GM12865 (cell line): ENCODE measurements at regions not wholly inside any gene's neighbourhood (a gene's known extent, or its start where the extent isn't known, plus 50 kb on each side); places are given as distances from the start of the nearest gene placed in this dataset.

ENCODE experiments used
- DNase-seq: peaks from one replicate; pipeline ENCODE4 v3.0.0; 2010; ENCODE audit warnings: low read depth
- H3K4me3 ChIP-seq: 2 replicates; pipeline ENCODE4 v1.5.1; 2011; ENCODE audit warnings: mild to moderate bottlenecking, low read depth, low read length, control low read depth
- CTCF ChIP-seq: IDR thresholded peaks from 2 replicates; pipeline ENCODE4 v1.5.1; 2011; ENCODE audit warnings: low read length, control low read depth, low read depth, inconsistent platforms; ENCODE audit not compliant: insufficient read depth; ENCODE audit errors: missing control alignments

DNA sequence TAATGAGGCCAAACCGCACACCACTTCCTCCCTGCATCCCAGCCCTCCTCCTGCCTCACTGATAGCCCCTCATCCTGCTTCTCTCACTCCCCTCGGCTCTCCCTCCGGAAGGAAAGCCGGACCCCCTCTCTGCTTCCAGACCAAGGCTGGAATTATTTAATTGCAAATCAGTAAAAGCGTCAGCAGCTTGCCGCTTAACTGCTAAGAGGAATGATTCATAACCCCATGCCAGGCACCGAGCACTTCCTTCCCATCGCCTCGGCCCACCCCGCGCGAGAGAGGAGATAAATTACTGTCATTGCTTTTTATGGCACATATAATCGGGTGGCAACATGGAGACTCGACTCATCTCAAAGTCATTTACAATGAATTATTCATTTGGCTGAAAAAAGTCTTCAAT lies 77.3 kb downstream of the UBIAD1 start:
- DNase-seq = no peak
- TF ChIP-seq CTCF = no peak
- no peak overlapping the region for H3K4me3 ChIP-seq

DNA sequence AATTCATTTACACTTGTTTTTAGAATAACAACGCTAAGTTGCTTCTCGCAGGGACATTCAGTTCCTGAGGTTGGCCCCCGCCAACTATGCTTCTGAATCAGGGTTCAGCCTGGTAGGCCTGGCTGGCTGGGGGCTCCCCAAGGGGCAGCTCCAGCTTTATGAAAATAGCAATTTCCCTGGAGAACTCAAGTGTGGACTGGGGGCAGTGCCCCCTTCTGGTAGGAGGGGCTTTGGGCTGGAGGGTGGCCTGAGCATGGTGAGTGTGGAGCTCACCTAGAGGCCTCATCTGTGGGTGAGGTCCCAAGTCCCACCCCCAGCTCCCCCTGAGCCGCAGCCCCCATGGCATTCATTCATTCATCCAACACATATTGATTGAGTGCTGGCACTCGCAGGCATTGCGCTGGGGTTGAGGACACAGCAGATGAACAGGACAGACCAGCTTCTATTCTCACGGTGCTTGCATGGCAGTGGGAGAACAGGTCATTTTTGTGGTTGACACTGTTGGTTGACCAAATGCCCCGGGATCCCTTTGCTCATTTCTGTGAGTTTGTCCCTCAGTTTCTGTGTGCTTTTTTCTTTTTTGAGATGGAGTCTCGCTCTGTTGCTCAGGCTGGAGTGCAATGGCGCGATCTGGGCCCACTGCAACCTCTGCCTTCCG lies 79.2 kb downstream of the UBIAD1 start:
- DNase-seq = no peak
- no peak overlapping the region for H3K4me3 ChIP-seq
- no peak for TF ChIP-seq CTCF

GRCh38 chr1:11352816-11353799 lies 80.1 kb downstream of the UBIAD1 start:
- TF ChIP-seq CTCF = no peak
- no peak for DNase-seq

DNA sequence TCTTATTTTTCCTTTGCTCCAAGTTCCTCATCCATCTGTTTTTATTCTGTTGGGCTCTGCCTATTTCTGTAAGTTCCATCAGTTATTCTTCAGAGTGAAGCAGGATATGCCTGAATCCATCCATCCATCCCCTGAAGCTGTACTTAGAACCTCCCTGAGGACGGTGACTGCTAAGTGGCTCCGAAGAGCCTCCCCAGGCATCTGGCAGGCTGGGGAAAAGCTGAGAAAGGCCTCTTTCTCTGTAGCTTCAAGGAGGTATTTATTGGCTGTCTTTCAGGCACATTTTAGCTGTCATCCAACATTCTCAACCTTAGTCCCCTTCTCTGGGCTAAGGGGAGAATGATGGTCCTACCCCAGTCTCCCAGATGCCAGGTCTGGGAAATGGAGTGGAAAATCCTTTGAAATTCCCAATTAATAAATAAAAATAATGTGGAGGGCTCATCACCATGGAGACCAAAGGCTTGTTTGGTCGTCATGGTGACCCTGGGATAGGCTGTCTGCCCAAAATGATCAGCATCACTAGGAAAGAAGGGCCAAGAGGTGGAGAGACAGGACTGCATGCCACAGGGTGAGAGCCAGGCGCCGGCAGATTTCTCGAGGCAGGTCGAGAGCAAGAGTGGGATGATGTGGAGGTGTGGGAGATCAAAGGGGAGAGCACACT lies 82.0 kb downstream of the UBIAD1 start:
- no peak for DNase-seq
- no peak for TF ChIP-seq CTCF
- no peak overlapping the region for H3K4me3 ChIP-seq

More at GRCh38 chr1:11352816-11353799, 80.1 kb downstream of the UBIAD1 start:
- no peak overlapping the region for H3K4me3 ChIP-seq

DNA sequence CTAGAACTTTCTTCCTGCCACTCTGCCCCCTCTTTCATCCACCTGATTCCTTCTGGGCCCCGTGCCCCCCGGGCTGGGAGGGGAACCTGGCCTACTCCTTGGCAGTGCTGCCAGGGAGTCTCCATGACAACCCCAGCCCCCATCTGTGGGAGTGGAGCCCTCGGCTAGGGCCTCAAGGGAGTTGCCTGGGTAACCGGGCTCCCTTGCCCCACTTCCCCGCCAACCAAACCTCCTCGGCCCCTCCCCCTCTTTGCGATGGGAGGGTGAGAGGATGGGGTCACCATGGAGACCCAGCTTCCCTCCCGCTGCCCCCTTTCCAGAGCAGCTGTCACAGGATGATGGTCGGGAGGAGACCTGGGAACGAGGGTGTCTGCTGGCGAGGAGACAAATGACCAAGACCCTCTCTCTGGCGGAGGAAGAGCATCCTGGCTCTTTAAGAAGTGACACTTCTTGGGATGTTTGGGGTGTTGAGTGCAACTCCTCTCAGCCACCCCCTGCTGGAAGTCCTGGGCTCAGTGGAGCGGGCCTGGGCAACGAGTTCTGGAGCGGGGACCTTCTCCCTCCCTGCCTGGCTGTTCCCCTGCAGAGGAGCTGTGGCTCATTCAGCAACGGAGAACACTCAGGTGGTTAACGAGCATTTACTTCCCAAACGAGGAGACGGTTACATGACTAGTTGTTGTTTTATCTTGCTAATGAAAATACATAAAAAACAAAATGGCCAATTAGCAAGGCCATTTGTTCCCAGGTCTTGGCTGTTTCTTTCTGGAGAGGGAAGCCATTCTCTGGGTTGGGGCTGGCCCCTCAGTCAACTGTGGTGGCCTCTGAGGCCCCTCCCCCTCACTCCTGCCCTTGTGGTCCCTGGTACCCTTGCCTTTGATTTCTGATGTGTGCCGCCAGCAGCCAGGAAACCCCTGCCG lies 82.8 kb downstream of the UBIAD1 start:
- TF ChIP-seq CTCF = no peak
- H3K4me3 ChIP-seq = no peak overlapping the region
- no peak for DNase-seq

GRCh38 chr1:11357276-11357675 lies 84.3 kb downstream of the UBIAD1 start:
- TF ChIP-seq CTCF = no peak
- H3K4me3 ChIP-seq = no peak overlapping the region
- DNase-seq = no peak
